Stimulated activated CD4-positive, alpha-beta T cell treated with anti-CD3 and anti-CD28 coated beads, TNF-alpha, amount 100 ng/mL, for 48 hours (primary cell): ENCODE measurements at regions not wholly inside any gene's neighbourhood (a gene's known extent, or its start where the extent isn't known, plus 50 kb on each side); places are given as distances from the start of the nearest gene placed in this dataset.
"Not testable (repeated sequence)": the region's sequence is repeated elsewhere in the genome, so short reads cannot be mapped to it uniquely, and the experiment has no call there.

ENCODE experiments used
- DNase-seq, 3 donors: peaks; one replicate each; pipeline ENCODE4 v3.0.0-alpha.2; 2020; ENCODE audit warnings: low read depth in 3 of 3

GRCh38 chrX:145881175-145881995, 63.8 kb downstream of the SLITRK2 start:
- no peak for DNase-seq

- DNase-seq, result no peak
These were observed 68.8 kb downstream of the SLITRK2 start for GRCh38 chrX:145886469-145886868.

GRCh38 chrX:145910017-145910416, 92.4 kb downstream of the SLITRK2 start:
- DNase-seq, result no peak

- no peak for DNase-seq
These were observed 101.8 kb downstream of the SLITRK2 start for GRCh38 chrX:145919400-145919799.

GRCh38 chrX:145923376-145923775, 105.7 kb downstream of the SLITRK2 start:
- DNase-seq, result no peak

- no peak for DNase-seq
These were observed 119.1 kb downstream of the SLITRK2 start for GRCh38 chrX:145936769-145937168.

- DNase-seq, result no peak
These were observed 131.4 kb downstream of the SLITRK2 start for GRCh38 chrX:145949056-145949455.

GRCh38 chrX:145953628-145954027, 136.0 kb downstream of the SLITRK2 start:
- no peak for DNase-seq

- DNase-seq, result no peak
These were observed 172.4 kb downstream of the SLITRK2 start for GRCh38 chrX:145990051-145990450.

- no peak for DNase-seq
These were observed 189.0 kb downstream of the SLITRK2 start for GRCh38 chrX:146006637-146007036.

GRCh38 chrX:146036000-146036399, 218.4 kb downstream of the SLITRK2 start:
- DNase-seq, result no peak

- no peak for DNase-seq
These were observed 224.1 kb downstream of the SLITRK2 start for GRCh38 chrX:146041741-146042140.

GRCh38 chrX:146046011-146046715, 228.5 kb downstream of the SLITRK2 start:
- not testable (repeated sequence) for DNase-seq

GRCh38 chrX:146049568-146049967, 231.9 kb downstream of the SLITRK2 start:
- DNase-seq, result not testable (repeated sequence)

GRCh38 chrX:146054311-146054710, 236.7 kb downstream of the SLITRK2 start:
- no peak for DNase-seq

GRCh38 chrX:146055733-146056132, 238.1 kb downstream of the SLITRK2 start:
- no peak for DNase-seq

- DNase-seq, result no peak
These were observed 239.0 kb downstream of the SLITRK2 start for GRCh38 chrX:146056511-146057081.

- DNase-seq, result no peak
These were observed 246.5 kb downstream of the SLITRK2 start for GRCh38 chrX:146064156-146064555.

- DNase-seq, result no peak
These were observed 273.1 kb downstream of the SLITRK2 start for GRCh38 chrX:146090732-146091131.

GRCh38 chrX:146109362-146109761, 291.7 kb downstream of the SLITRK2 start:
- no peak for DNase-seq

GRCh38 chrX:146119074-146119473, 301.4 kb downstream of the SLITRK2 start:
- not testable (repeated sequence) for DNase-seq

- no peak for DNase-seq
These were observed 310.0 kb downstream of the SLITRK2 start for GRCh38 chrX:146127617-146128016.

- no peak for DNase-seq
These were observed 323.6 kb downstream of the SLITRK2 start for GRCh38 chrX:146141221-146141620.
